ENCODE measurements at regions not wholly inside any gene's neighbourhood (a gene's known extent, or its start where the extent isn't known, plus 50 kb on each side); places are given as distances from the start of the nearest gene placed in this dataset.

DNA sequence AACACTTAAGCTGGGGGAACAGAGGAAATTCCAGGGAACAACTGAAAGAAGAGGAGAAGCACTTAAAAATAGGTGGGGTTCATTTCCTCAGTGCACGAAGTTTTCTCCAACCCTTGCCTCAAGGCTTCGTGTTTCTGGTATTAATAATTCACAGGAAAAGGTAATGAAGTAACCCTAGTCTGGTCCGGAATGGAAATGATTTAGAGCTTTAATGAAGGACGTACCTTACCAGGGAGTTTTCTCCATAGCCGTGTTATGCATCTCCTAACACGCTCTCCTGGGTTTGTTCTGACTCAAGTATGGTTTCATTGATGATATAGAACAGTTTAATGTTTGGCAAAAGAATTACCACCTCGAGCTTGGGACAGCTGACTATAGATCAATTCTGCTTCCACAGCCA, 214.2 kb downstream of the MTX2 start:
- Histone ChIP-seq H3K4me1 (ENCODE audit: control insufficient read depth, insufficient read depth, low read depth, low read length) (no peaks in the 10 kb centered on the region), H3K9me3 (ENCODE audit: control insufficient read depth, low read length) (no peaks in the 10 kb centered on the region), H3K9ac (ENCODE audit: low read length) (no peak overlapping the region), H3K36me3 (ENCODE audit: control insufficient read depth in 1 of 2, insufficient read depth in 2 of 2, low read depth in 1 of 2, low read length in 2 of 2) (no peaks in the 10 kb centered on the region), H4K91ac (ENCODE audit: low read length) (no peak overlapping the region), H3K4me2 (ENCODE audit: low read length, poor library complexity, severe bottlenecking) (no peak overlapping the region), H3K27me3 (ENCODE audit: control insufficient read depth in 1 of 2, insufficient read depth in 1 of 2, low read length in 2 of 2) (peaks cover 0 to 3% of the 10 kb centered on the region in 2 experiments), H2AK5ac (ENCODE audit: low read length, severe bottlenecking) (no peak overlapping the region), H3K79me1 (replicated peaks; ENCODE audit: low read length, poor library complexity, severe bottlenecking) (no peaks in the 10 kb centered on the region), H3K14ac (ENCODE audit: low read length in 2 of 2) (no peak overlapping the region), H2BK5ac (ENCODE audit: low read depth, low read length, poor library complexity, severe bottlenecking) (no peak overlapping the region), H3K18ac (ENCODE audit: low read depth in 1 of 2, low read length in 2 of 2) (no peak overlapping the region), H4K8ac (ENCODE audit: low read length) (no peak overlapping the region), H3K27ac (ENCODE audit: low read length, poor library complexity, severe bottlenecking) (no peak overlapping the region), H3K4ac (ENCODE audit: low read depth in 1 of 2, low read length in 2 of 2) (no peak overlapping the region), H3K23ac (ENCODE audit: low read length in 2 of 2) (no peak overlapping the region), H2AFZ (ENCODE audit: low read depth, low read length) (no peak overlapping the region), H2BK15ac (ENCODE audit: low read depth, poor library complexity, severe bottlenecking) (no peak overlapping the region), H2BK120ac (ENCODE audit: low read depth, low read length) (no peak overlapping the region), H3K4me3 (ENCODE audit: insufficient read depth in 1 of 2, low read depth in 1 of 2, low read length in 2 of 2) (no peak overlapping the region), H2BK12ac (ENCODE audit: low read length in 2 of 2) (no peak overlapping the region)
- no peak for DNase-seq
- 73% methylated on average over 7 of the region's 7 CpGs for WGBS

GRCh38 chr2:176483901-176484568, 214.8 kb downstream of the MTX2 start:
- Histone ChIP-seq H3K9ac (ENCODE audit: low read length) (no peak overlapping the region), H2AK5ac (ENCODE audit: low read length, severe bottlenecking) (no peak overlapping the region), H3K79me1 (replicated peaks; ENCODE audit: low read length, poor library complexity, severe bottlenecking) (no peaks in the 10 kb centered on the region), H3K4me1 (ENCODE audit: control insufficient read depth, insufficient read depth, low read depth, low read length) (no peaks in the 10 kb centered on the region), H3K4ac (ENCODE audit: low read depth in 1 of 2, low read length in 2 of 2) (no peak overlapping the region), H3K23ac (ENCODE audit: low read length in 2 of 2) (no peak overlapping the region), H2BK12ac (ENCODE audit: low read length in 2 of 2) (no peak overlapping the region), H3K9me3 (ENCODE audit: control insufficient read depth, low read length) (no peaks in the 10 kb centered on the region), H4K8ac (ENCODE audit: low read length) (no peak overlapping the region), H3K18ac (ENCODE audit: low read depth in 1 of 2, low read length in 2 of 2) (no peak overlapping the region), H2BK120ac (ENCODE audit: low read depth, low read length) (no peak overlapping the region), H3K4me3 (ENCODE audit: insufficient read depth in 1 of 2, low read depth in 1 of 2, low read length in 2 of 2) (no peak overlapping the region), H2AFZ (ENCODE audit: low read depth, low read length) (no peak overlapping the region), H3K36me3 (ENCODE audit: control insufficient read depth in 1 of 2, insufficient read depth in 2 of 2, low read depth in 1 of 2, low read length in 2 of 2) (no peaks in the 10 kb centered on the region), H3K27ac (ENCODE audit: low read length, poor library complexity, severe bottlenecking) (no peak overlapping the region), H3K14ac (ENCODE audit: low read length in 2 of 2) (no peak overlapping the region), H3K4me2 (ENCODE audit: low read length, poor library complexity, severe bottlenecking) (no peak overlapping the region), H3K27me3 (ENCODE audit: control insufficient read depth in 1 of 2, insufficient read depth in 1 of 2, low read length in 2 of 2) (peaks cover 0 to 3% of the 10 kb centered on the region in 2 experiments), H2BK15ac (ENCODE audit: low read depth, poor library complexity, severe bottlenecking) (no peak overlapping the region), H4K91ac (ENCODE audit: low read length) (peak overlapping the region; percentile 72), H2BK5ac (ENCODE audit: low read depth, low read length, poor library complexity, severe bottlenecking) (no peak overlapping the region)
- 77% methylated on average over 10 of the region's 10 CpGs for WGBS
- no peak for DNase-seq

DNA sequence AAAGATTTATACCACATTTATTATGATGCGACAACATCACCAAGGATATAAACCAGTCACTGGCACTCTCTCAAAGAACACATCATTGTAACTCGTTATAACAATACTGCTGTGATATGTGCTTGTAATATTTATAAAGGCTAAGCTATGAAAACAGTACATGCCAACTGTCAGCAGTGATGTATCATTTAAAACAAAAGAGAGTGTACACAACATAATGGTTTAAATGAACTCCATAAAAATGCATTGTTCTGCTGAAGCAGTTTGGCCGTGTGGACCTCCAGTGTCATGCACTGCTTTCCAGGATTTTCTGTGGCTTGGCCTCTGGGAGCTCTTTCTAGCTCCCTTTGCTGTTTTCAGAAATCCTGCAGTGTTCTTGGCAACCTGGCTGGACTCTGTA, 215.6 kb downstream of the MTX2 start:
- Histone ChIP-seq H3K18ac (ENCODE audit: low read depth in 1 of 2, low read length in 2 of 2) (no peak overlapping the region), H3K4ac (ENCODE audit: low read depth in 1 of 2, low read length in 2 of 2) (no peak overlapping the region), H2AK5ac (ENCODE audit: low read length, severe bottlenecking) (no peak overlapping the region), H2BK15ac (ENCODE audit: low read depth, poor library complexity, severe bottlenecking) (no peak overlapping the region), H3K14ac (ENCODE audit: low read length in 2 of 2) (no peak overlapping the region), H2BK12ac (ENCODE audit: low read length in 2 of 2) (no peak overlapping the region), H3K4me3 (ENCODE audit: insufficient read depth in 1 of 2, low read depth in 1 of 2, low read length in 2 of 2) (no peak overlapping the region), H2BK120ac (ENCODE audit: low read depth, low read length) (no peak overlapping the region), H4K91ac (ENCODE audit: low read length) (no peak overlapping the region), H2AFZ (ENCODE audit: low read depth, low read length) (no peak overlapping the region), H3K4me2 (ENCODE audit: low read length, poor library complexity, severe bottlenecking) (no peak overlapping the region), H3K36me3 (ENCODE audit: control insufficient read depth in 1 of 2, insufficient read depth in 2 of 2, low read depth in 1 of 2, low read length in 2 of 2) (no peaks in the 10 kb centered on the region), H3K27ac (ENCODE audit: low read length, poor library complexity, severe bottlenecking) (no peak overlapping the region), H3K4me1 (ENCODE audit: control insufficient read depth, insufficient read depth, low read depth, low read length) (no peaks in the 10 kb centered on the region), H3K9me3 (ENCODE audit: control insufficient read depth, low read length) (no peaks in the 10 kb centered on the region), H3K9ac (ENCODE audit: low read length) (no peak overlapping the region), H3K27me3 (ENCODE audit: control insufficient read depth in 1 of 2, insufficient read depth in 1 of 2, low read length in 2 of 2) (peaks cover 0 to 3% of the 10 kb centered on the region in 2 experiments), H4K8ac (ENCODE audit: low read length) (no peak overlapping the region), H3K79me1 (replicated peaks; ENCODE audit: low read length, poor library complexity, severe bottlenecking) (no peaks in the 10 kb centered on the region), H2BK5ac (ENCODE audit: low read depth, low read length, poor library complexity, severe bottlenecking) (no peak overlapping the region), H3K23ac (ENCODE audit: low read length in 2 of 2) (no peak overlapping the region)
- WGBS: 86% methylated on average over 1 of the region's 3 CpGs
- no peak for DNase-seq

DNA sequence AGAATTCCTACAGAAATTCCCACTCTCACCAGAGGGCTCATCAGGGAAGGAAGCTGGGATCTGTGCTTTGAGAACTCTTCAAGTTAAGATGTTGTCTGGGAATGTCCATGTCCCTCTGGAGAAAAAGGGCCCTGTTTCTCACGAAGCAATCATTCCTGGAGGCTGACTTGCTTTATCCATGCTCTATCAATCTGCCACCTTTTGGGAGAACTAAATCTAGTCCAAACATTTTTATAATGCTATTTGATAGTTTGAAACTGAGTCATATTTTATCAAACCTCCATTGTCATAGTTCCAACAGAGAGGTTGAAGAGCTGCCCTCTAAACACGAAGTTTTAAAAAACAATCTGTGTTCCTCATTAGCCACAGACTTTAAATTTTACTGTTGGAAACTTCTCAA, 219.2 kb downstream of the MTX2 start:
- H3K4me1 ChIP-seq (ENCODE audit: control insufficient read depth, insufficient read depth, low read depth, low read length): peaks cover 2% of the 10 kb centered on the region
- H3K4ac ChIP-seq (ENCODE audit: low read depth in 1 of 2, low read length in 2 of 2): no peak overlapping the region
- no peak for DNase-seq
- H2BK5ac ChIP-seq (ENCODE audit: low read depth, low read length, poor library complexity, severe bottlenecking): no peak overlapping the region
- no peak overlapping the region for H3K23ac ChIP-seq (ENCODE audit: low read length in 2 of 2)
- H2BK120ac ChIP-seq (ENCODE audit: low read depth, low read length): no peak overlapping the region
- peaks cover 0 to 3% of the 10 kb centered on the region in 2 experiments for H3K27me3 ChIP-seq (ENCODE audit: control insufficient read depth in 1 of 2, insufficient read depth in 1 of 2, low read length in 2 of 2)
- H2BK15ac ChIP-seq (ENCODE audit: low read depth, poor library complexity, severe bottlenecking): no peak overlapping the region
- no peak overlapping the region for H2AFZ ChIP-seq (ENCODE audit: low read depth, low read length)
- H4K91ac ChIP-seq (ENCODE audit: low read length): no peak overlapping the region
- H3K36me3 ChIP-seq (ENCODE audit: control insufficient read depth in 1 of 2, insufficient read depth in 2 of 2, low read depth in 1 of 2, low read length in 2 of 2): no peaks in the 10 kb centered on the region
- no peak overlapping the region for H3K4me3 ChIP-seq (ENCODE audit: insufficient read depth in 1 of 2, low read depth in 1 of 2, low read length in 2 of 2)
- H3K18ac ChIP-seq (ENCODE audit: low read depth in 1 of 2, low read length in 2 of 2): no peak overlapping the region
- no peak overlapping the region for H3K4me2 ChIP-seq (ENCODE audit: low read length, poor library complexity, severe bottlenecking)
- no peak overlapping the region for H2BK12ac ChIP-seq (ENCODE audit: low read length in 2 of 2)
- no peak overlapping the region for H4K8ac ChIP-seq (ENCODE audit: low read length)
- H3K14ac ChIP-seq (ENCODE audit: low read length in 2 of 2): no peak overlapping the region
- no peaks in the 10 kb centered on the region for H3K9me3 ChIP-seq (ENCODE audit: control insufficient read depth, low read length)
- no peak overlapping the region for H3K27ac ChIP-seq (ENCODE audit: low read length, poor library complexity, severe bottlenecking)
- 80% methylated on average over 1 of the region's 2 CpGs for WGBS
- no peaks in the 10 kb centered on the region for H3K79me1 ChIP-seq (replicated peaks; ENCODE audit: low read length, poor library complexity, severe bottlenecking)
- no peak overlapping the region for H2AK5ac ChIP-seq (ENCODE audit: low read length, severe bottlenecking)
- no peak overlapping the region for H3K9ac ChIP-seq (ENCODE audit: low read length)
